Body of pancreas (tissue), 4 donors: ENCODE measurements at regions not wholly inside any gene's neighbourhood (a gene's known extent, or its start where the extent isn't known, plus 50 kb on each side); places are given as distances from the start of the nearest gene placed in this dataset.

Experiments
- CTCF ChIP-seq, 7 experiments: fragments of 450-650 bp in 4 of 7; fragments of 200-600 bp in 3 of 7; sonication (generic) in 3 of 7; IDR thresholded peaks; one replicate each; pipeline ENCODE4 v1.5.1; 2016 to 2019; ENCODE audit warnings: antibody characterized with exemption in 7 of 7
- POLR2A ChIP-seq, 3 donors: fragments of 450-650 bp; IDR thresholded peaks; one replicate each; pipeline ENCODE4 v1.6.1; 2016; ENCODE audit warnings: antibody characterized with exemption in 3 of 3, mild to moderate bottlenecking in 2 of 3

DNA sequence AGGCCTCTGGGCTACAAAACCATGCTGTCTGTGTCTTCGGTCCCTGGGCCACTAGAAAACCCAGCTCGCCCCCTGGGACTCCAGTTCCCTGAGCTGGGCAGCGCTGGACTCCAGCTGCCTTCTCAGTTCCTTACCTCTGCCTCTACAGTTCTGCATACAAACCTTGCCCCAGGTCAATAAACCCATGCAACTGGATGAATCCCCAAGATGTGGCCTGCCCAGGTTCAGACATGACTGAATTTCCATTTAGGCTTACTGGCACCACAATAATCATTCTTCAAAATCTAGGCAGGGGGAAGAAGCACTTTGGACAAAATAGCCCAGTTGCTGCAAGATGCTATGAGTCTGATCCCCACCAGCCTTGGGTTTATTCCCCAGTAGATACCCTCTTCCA, 159.5 kb downstream of the RRAGC start:
- TF ChIP-seq CTCF (IDR thresholded peaks at IDR 0.05): no peak
- no peak for TF ChIP-seq POLR2A (IDR thresholded peaks at IDR 0.05)
